GM18499 (cell line): ENCODE measurements at regions not wholly inside any gene's neighbourhood (a gene's known extent, or its start where the extent isn't known, plus 50 kb on each side); places are given as distances from the start of the nearest gene placed in this dataset.

ENCODE experiments used
- ATAC-seq: cut with Tn5 transposase; IDR thresholded peaks from one replicate; pipeline ENCODE4 v1.9.1; 2021; ENCODE audit warnings: moderate number of reproducible peaks; ENCODE audit not compliant: insufficient read depth, unreplicated experiment

DNA sequence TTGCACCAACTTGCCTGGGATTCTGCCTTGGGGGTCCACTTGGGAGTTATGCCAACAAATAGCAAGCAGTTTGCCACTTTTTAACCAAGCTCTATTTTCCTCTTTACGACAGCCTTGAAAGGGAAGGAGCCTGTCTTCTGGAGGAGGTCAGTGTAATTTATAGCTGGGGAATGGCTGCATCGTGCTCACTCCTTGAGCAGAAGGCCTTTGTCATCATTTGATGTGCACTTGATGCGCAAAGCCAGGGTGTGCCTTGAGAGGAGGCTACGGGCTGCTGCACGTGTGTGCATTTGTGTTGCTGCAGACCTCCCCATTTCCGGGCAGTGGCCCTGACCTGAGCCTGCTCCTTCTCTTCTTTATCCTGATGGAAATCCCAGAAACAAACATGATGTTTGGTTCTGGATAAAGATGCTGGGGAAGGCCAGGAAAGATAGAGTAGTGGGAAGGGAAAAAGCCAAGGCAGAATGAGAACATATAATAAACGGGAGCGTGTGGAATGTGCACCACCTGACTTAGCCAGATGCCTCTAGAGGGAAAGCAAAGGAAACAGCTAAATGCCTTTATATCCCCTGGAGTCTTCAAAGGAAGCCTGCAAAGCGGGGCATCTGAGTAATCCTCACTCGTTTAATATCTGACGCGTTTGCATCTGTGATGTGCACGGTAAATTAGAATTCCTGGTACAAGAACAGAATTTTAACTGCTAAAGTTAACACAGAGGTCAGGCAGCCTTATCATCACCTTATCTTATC lies 68.3 kb upstream of the ZNF521 start:
- no peak for ATAC-seq

DNA sequence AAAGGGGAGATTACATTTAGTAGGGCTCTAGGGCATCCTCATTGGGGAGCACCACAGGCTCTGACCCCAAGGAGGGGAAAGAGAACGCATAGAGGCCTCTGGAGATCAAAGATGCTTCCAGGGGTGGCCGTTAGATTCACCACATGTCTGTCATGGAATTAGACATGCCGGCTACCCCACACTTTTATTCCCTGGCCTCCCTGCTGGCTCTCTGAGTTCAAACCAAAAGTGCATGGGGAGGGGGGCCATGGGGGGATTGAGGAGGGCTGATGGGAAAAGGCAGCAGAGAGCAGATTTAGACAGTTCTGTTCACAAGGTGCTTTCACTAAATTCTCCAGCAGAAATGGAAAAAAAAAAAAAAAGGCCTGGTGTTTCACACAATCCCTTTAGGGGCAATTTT lies 64.4 kb upstream of the ZNF521 start:
- no peak for ATAC-seq

DNA sequence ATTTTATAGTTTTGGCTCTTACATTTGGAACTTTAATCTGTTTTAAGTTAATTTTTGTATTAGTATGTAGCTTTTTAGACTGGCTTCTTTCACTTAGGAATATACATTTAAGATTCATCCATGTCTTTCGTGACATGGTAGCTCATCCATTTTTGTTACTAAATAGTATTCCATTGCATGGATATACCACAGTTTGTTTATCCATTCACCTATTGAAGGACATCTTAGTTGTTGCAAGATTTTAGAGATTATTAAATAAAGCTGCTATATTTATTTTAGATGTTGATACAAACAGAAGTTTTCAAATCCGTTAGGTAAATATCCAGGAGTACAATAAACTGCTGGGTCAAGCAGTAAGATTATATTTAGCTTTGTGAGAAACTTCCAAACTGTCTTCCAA lies 58.0 kb upstream of the ZNF521 start:
- ATAC-seq, result no peak

DNA sequence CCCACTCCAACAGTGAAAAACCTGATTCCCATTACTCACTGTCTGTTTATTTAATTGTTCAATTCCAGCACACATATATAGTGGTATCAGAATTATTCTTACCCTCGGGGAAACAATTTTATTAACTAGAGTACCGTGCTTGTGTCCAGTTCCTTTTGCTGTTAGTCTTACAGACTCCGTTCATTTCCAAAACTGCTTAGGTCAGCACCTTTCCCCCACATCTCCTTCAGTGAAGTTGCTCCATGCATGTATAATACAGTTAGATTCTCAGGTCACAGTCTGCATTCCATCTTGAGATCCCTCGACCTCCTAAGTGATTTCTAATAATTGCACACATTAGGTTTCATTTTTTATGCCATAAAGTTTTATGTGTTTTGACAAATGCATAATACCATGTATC lies 56.3 kb upstream of the ZNF521 start:
- ATAC-seq, result no peak
